ENCODE measurements at regions not wholly inside any gene's neighbourhood (a gene's known extent, or its start where the extent isn't known, plus 50 kb on each side); places are given as distances from the start of the nearest gene placed in this dataset.

DNA sequence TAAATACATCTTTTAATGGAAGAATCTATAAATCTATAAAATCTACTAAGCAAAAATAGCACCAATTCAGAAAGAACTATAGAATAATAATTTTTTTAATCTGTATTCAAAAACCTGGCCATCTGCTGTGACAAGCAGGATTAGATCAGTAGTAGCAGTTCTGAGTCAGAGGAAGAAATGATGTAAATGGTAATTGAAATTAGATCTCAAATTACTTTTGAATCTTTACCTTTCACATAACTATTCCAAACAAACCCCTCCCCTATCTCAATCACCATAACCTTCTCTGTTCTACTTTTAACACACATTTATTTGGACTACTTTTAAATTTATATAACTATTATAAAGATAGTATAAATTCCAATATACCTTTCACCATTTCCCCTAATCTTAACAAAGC, 727.8 kb upstream of the FAM174A start:
- no peak overlapping the region for H2BK5ac ChIP-seq (ENCODE audit: low read depth, low read length)
- no peaks in the 10 kb centered on the region for H3K27me3 ChIP-seq (replicated peaks in 1 of 4; ENCODE audit: control insufficient read depth in 3 of 4, extremely low read depth in 1 of 4, insufficient read depth in 3 of 4, low read length in 3 of 4)
- H3K23me2 ChIP-seq (ENCODE audit: low read depth, low read length) = no peaks in the 10 kb centered on the region
- H3K4me1 ChIP-seq (replicated peaks in 1 of 4; ENCODE audit: control insufficient read depth in 3 of 4, insufficient read depth in 4 of 4, low read length in 3 of 4) = no peaks in the 10 kb centered on the region
- H2BK120ac ChIP-seq (replicated peaks; ENCODE audit: low read depth, low read length) = no peak overlapping the region
- no peak overlapping the region for H2AK5ac ChIP-seq (ENCODE audit: low read depth, low read length)
- DNase-seq (ENCODE audit: low read depth in 1 of 2, low spot score in 2 of 2) = no peak
- ChIA-PET CTCF (ENCODE audit: partially characterized antibody) (no interaction called here), POLR2A (ENCODE audit: partially characterized antibody) (no interaction called here)
- TF ChIP-seq, protein P1, sequence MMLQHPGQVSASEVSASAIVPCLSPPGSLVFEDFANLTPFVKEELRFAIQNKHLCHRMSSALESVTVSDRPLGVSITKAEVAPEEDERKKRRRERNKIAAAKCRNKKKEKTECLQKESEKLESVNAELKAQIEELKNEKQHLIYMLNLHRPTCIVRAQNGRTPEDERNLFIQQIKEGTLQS (IDR thresholded peaks at IDR 0.05; ENCODE audit: insufficient read depth, low read depth, low read length) = no peak
- no peak for TF ChIP-seq SRF (IDR thresholded peaks at IDR 0.05; ENCODE audit: low read depth, low read length)
- H3K14ac ChIP-seq (ENCODE audit: insufficient read length) = no peak overlapping the region
- H4K5ac ChIP-seq (ENCODE audit: insufficient read length, low read depth, low read length) = no peak overlapping the region
- H3K4ac ChIP-seq (replicated peaks; ENCODE audit: insufficient read length, low read depth, low read length) = no peak overlapping the region
- H3K79me2 ChIP-seq (ENCODE audit: control insufficient read depth in 1 of 2, insufficient read depth in 2 of 2, low read length in 2 of 2) = no peaks in the 10 kb centered on the region
- FAIRE-seq = no peak
- no peak overlapping the region for H4K8ac ChIP-seq (ENCODE audit: extremely low read depth, insufficient read depth, low read length)
- H2BK20ac ChIP-seq (ENCODE audit: low read length) = no peak overlapping the region
- H3K4me3 ChIP-seq (ENCODE audit: extremely low read depth in 1 of 4, insufficient read depth in 2 of 4, low read depth in 3 of 4, low read length in 4 of 4) = no peak overlapping the region
- H3K79me1 ChIP-seq (ENCODE audit: low read depth, low read length) = no peaks in the 10 kb centered on the region
- no peak overlapping the region for H2BK15ac ChIP-seq (ENCODE audit: low read length)
- H3K9ac ChIP-seq (replicated peaks in 1 of 4; ENCODE audit: extremely low read depth in 1 of 4, low read depth in 3 of 4, low read length in 3 of 4) = no peak overlapping the region
- H3K23ac ChIP-seq (ENCODE audit: insufficient read length) = no peak overlapping the region
- H3K18ac ChIP-seq (ENCODE audit: extremely low read depth, low read length) = no peak overlapping the region
- H3K56ac ChIP-seq (replicated peaks; ENCODE audit: insufficient read length, low read depth, low read length) = no peak overlapping the region
- no peaks in the 10 kb centered on the region for H3K36me3 ChIP-seq (ENCODE audit: control insufficient read depth in 2 of 4, insufficient read depth in 4 of 4, low read length in 3 of 4)
- H4K20me1 ChIP-seq (replicated peaks in 1 of 2; ENCODE audit: control insufficient read depth in 1 of 2, insufficient read depth in 2 of 2, low read length in 2 of 2) = no peaks in the 10 kb centered on the region
- H2BK12ac ChIP-seq (ENCODE audit: low read depth, low read length) = no peak overlapping the region
- no peak overlapping the region for H3K27ac ChIP-seq (ENCODE audit: low read depth, low read length)
- no peaks in the 10 kb centered on the region for H3K9me3 ChIP-seq (ENCODE audit: insufficient read depth in 2 of 2, low read depth in 1 of 2, low read length in 1 of 2)
- no peak overlapping the region for H3K4me2 ChIP-seq (ENCODE audit: insufficient read depth in 1 of 2, low read depth in 2 of 2, low read length in 2 of 2)
- no peak overlapping the region for H2AFZ ChIP-seq (ENCODE audit: low read length)
- H4K91ac ChIP-seq (replicated peaks; ENCODE audit: insufficient read length, low read length) = no peak overlapping the region

All from H1 (cell line).